Neural cell (in vitro differentiated cells): ENCODE measurements at regions not wholly inside any gene's neighbourhood (a gene's known extent, or its start where the extent isn't known, plus 50 kb on each side); places are given as distances from the start of the nearest gene placed in this dataset.

Experiments used
- H2AFZ ChIP-seq: fragments of 200-600, 300-800 bp; sonication (generic), shearing (Covaris generic); 2 replicates; pipeline ENCODE4 v1.6.0; 2014; ENCODE audit warnings: low read depth, mild to moderate bottlenecking, antibody characterized with exemption, low read length, moderate library complexity
- H3F3A ChIP-seq: fragments of 200-600 bp; shearing (Covaris generic); 2 replicates; pipeline ENCODE4 v1.6.1; 2016; ENCODE audit warnings: mild to moderate bottlenecking, moderate library complexity, mixed read lengths, antibody characterized with exemption, low read length; ENCODE audit not compliant: insufficient read depth, poor library complexity, severe bottlenecking
- H3K27ac ChIP-seq: fragments of 200-600, 300-800 bp; sonication (generic), shearing (Covaris generic); 2 replicates; pipeline ENCODE4 v1.5.1; 2014; ENCODE audit warnings: mild to moderate bottlenecking, low read length, moderate library complexity
- H3K27me3 ChIP-seq: fragments of 300-800, 200-600 bp; sonication (generic), shearing (Covaris generic); 2 replicates; pipeline ENCODE4 v1.6.0; 2014; ENCODE audit warnings: mild to moderate bottlenecking, low read depth, low read length, moderate library complexity; ENCODE audit not compliant: insufficient read depth
- H3K36me3 ChIP-seq: fragments of 300-800, 200-600 bp; sonication (generic), shearing (Covaris generic); 2 replicates; pipeline ENCODE4 v1.5.1; 2014; ENCODE audit warnings: mild to moderate bottlenecking, antibody characterized with exemption, low read length, moderate library complexity; ENCODE audit not compliant: insufficient read depth
- H3K4me2 ChIP-seq: fragments of 300-800, 200-600 bp; sonication (generic), shearing (Covaris generic); 2 replicates; pipeline ENCODE4 v1.6.0; 2014; ENCODE audit warnings: mild to moderate bottlenecking, low read length
- H3K4me3 ChIP-seq: fragments of 300-800, 200-600 bp; sonication (generic), shearing (Covaris generic); 2 replicates; pipeline ENCODE4 v1.5.1; 2014; ENCODE audit warnings: mild to moderate bottlenecking, low read length, moderate library complexity
- H3K79me2 ChIP-seq: fragments of 200-600 bp; shearing (Covaris generic); replicated peaks from 2 replicates; pipeline ENCODE4 v1.6.0; 2014; ENCODE audit warnings: mild to moderate bottlenecking, low read length, moderate library complexity; ENCODE audit not compliant: insufficient read depth
- H3K9ac ChIP-seq: fragments of 300-800, 200-600 bp; sonication (generic), shearing (Covaris generic); 2 replicates; pipeline ENCODE4 v1.6.1; 2016; ENCODE audit warnings: mild to moderate bottlenecking, low read length, mixed read lengths
- H3K9me2 ChIP-seq: fragments of 200-600 bp; shearing (Covaris generic); 2 replicates; pipeline ENCODE4 v1.6.1; 2016; ENCODE audit warnings: mild to moderate bottlenecking, low read length, mixed read lengths; ENCODE audit not compliant: insufficient read depth
- H3K9me3 ChIP-seq: fragments of 200-600, 300-800 bp; sonication (generic), shearing (Covaris generic); 2 replicates; pipeline ENCODE4 v1.6.1; 2016; ENCODE audit warnings: mild to moderate bottlenecking, mixed run types, low read length, moderate library complexity, mixed read lengths
- H4K20me1 ChIP-seq: fragments of 200-600 bp; shearing (Covaris generic); 2 replicates; pipeline ENCODE4 v1.6.1; 2016; ENCODE audit warnings: mild to moderate bottlenecking, mixed run types; ENCODE audit not compliant: insufficient read depth
- EP300 ChIP-seq: fragments of 450-650 bp; conservative IDR thresholded peaks from 2 replicates; pipeline ENCODE4 v1.6.1; 2014; ENCODE audit warnings: antibody characterized with exemption, mild to moderate bottlenecking, moderate library complexity; ENCODE audit not compliant: poor library complexity, severe bottlenecking
- EZH2 ChIP-seq: fragments of 200-600, 300-800 bp; shearing (Covaris generic), sonication (generic); IDR thresholded peaks from 2 replicates; pipeline ENCODE4 v1.6.1; 2014; ENCODE audit warnings: antibody characterized with exemption, low read length, borderline replicate concordance, mild to moderate bottlenecking; ENCODE audit not compliant: insufficient read depth, poor library complexity, severe bottlenecking
- MXI1 ChIP-seq: fragments of 450-650 bp; conservative IDR thresholded peaks from 2 replicates; pipeline ENCODE4 v1.6.1; 2014; ENCODE audit warnings: antibody characterized with exemption, mild to moderate bottlenecking; ENCODE audit not compliant: poor library complexity, severe bottlenecking
- POLR2AphosphoS5 ChIP-seq: IDR thresholded peaks from 2 replicates; pipeline ENCODE4 v1.6.1; 2012
- RAD21 ChIP-seq: fragments of 450-650 bp; conservative IDR thresholded peaks from 2 replicates; pipeline ENCODE4 v1.6.1; 2014; ENCODE audit warnings: antibody characterized with exemption, mild to moderate bottlenecking, moderate library complexity
- SMC3 ChIP-seq: fragments of 450-650 bp; conservative IDR thresholded peaks from 2 replicates; pipeline ENCODE4 v1.6.1; 2014; ENCODE audit warnings: antibody characterized with exemption, mild to moderate bottlenecking, moderate library complexity; ENCODE audit not compliant: poor library complexity
- TAF1 ChIP-seq: IDR thresholded peaks from 2 replicates; pipeline ENCODE4 v1.6.1; 2012; ENCODE audit warnings: low read depth
- TF ChIP-seq, protein P1 (sequence below): fragments of 450-650 bp; IDR thresholded peaks from 2 replicates; pipeline ENCODE4 v1.5.1; 2014; ENCODE audit warnings: antibody characterized with exemption, mild to moderate bottlenecking, moderate library complexity; ENCODE audit not compliant: poor library complexity, severe bottlenecking
- TF ChIP-seq, protein P2 (sequence below): IDR thresholded peaks from 2 replicates; pipeline ENCODE4 v1.6.1; 2012; ENCODE audit warnings: borderline replicate concordance

DNA sequence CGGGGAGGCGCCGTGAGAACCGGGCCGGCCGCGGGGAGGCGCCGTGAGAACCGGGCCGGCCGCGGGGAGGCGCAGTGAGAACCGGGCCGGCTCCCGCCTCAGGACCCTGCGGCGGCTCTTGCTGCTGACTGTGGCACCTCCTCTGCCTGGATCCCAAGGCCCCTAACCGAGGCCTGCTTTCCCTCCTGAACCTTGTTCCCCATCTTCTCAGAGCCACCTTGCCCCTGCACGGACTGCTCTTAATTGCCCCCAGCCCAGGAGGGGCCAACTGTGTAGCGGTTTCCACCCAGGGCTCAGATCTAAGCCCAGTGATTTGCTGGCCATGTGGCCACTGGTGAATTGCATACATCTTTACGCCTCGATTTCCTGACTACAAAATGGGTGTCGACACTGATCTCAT lies 112.2 kb upstream of the B3GAT1 start:
- no peak overlapping the region for H2AFZ ChIP-seq
- no peaks in the 10 kb centered on the region for H3K36me3 ChIP-seq
- H3K9me3 ChIP-seq: no peaks in the 10 kb centered on the region
- TF ChIP-seq, protein P1, sequence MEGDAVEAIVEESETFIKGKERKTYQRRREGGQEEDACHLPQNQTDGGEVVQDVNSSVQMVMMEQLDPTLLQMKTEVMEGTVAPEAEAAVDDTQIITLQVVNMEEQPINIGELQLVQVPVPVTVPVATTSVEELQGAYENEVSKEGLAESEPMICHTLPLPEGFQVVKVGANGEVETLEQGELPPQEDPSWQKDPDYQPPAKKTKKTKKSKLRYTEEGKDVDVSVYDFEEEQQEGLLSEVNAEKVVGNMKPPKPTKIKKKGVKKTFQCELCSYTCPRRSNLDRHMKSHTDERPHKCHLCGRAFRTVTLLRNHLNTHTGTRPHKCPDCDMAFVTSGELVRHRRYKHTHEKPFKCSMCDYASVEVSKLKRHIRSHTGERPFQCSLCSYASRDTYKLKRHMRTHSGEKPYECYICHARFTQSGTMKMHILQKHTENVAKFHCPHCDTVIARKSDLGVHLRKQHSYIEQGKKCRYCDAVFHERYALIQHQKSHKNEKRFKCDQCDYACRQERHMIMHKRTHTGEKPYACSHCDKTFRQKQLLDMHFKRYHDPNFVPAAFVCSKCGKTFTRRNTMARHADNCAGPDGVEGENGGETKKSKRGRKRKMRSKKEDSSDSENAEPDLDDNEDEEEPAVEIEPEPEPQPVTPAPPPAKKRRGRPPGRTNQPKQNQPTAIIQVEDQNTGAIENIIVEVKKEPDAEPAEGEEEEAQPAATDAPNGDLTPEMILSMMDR: no peak
- TF ChIP-seq MXI1 (no peak), SMC3 (no peak), EP300 (no peak), TAF1 (no peak), RAD21 (no peak), POLR2AphosphoS5 (no peak), EZH2 (no peak)
- TF ChIP-seq, protein P2, sequence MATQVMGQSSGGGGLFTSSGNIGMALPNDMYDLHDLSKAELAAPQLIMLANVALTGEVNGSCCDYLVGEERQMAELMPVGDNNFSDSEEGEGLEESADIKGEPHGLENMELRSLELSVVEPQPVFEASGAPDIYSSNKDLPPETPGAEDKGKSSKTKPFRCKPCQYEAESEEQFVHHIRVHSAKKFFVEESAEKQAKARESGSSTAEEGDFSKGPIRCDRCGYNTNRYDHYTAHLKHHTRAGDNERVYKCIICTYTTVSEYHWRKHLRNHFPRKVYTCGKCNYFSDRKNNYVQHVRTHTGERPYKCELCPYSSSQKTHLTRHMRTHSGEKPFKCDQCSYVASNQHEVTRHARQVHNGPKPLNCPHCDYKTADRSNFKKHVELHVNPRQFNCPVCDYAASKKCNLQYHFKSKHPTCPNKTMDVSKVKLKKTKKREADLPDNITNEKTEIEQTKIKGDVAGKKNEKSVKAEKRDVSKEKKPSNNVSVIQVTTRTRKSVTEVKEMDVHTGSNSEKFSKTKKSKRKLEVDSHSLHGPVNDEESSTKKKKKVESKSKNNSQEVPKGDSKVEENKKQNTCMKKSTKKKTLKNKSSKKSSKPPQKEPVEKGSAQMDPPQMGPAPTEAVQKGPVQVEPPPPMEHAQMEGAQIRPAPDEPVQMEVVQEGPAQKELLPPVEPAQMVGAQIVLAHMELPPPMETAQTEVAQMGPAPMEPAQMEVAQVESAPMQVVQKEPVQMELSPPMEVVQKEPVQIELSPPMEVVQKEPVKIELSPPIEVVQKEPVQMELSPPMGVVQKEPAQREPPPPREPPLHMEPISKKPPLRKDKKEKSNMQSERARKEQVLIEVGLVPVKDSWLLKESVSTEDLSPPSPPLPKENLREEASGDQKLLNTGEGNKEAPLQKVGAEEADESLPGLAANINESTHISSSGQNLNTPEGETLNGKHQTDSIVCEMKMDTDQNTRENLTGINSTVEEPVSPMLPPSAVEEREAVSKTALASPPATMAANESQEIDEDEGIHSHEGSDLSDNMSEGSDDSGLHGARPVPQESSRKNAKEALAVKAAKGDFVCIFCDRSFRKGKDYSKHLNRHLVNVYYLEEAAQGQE: no peak
- H3K27me3 ChIP-seq: no peaks in the 10 kb centered on the region
- no peaks in the 10 kb centered on the region for H3K79me2 ChIP-seq
- H3F3A ChIP-seq: no peaks in the 10 kb centered on the region
- H3K27ac ChIP-seq: no peak overlapping the region
- no peaks in the 10 kb centered on the region for H4K20me1 ChIP-seq
- H3K9ac ChIP-seq: no peak overlapping the region
- H3K4me3 ChIP-seq: no peak overlapping the region
- no peak overlapping the region for H3K4me2 ChIP-seq
- no peaks in the 10 kb centered on the region for H3K9me2 ChIP-seq

DNA sequence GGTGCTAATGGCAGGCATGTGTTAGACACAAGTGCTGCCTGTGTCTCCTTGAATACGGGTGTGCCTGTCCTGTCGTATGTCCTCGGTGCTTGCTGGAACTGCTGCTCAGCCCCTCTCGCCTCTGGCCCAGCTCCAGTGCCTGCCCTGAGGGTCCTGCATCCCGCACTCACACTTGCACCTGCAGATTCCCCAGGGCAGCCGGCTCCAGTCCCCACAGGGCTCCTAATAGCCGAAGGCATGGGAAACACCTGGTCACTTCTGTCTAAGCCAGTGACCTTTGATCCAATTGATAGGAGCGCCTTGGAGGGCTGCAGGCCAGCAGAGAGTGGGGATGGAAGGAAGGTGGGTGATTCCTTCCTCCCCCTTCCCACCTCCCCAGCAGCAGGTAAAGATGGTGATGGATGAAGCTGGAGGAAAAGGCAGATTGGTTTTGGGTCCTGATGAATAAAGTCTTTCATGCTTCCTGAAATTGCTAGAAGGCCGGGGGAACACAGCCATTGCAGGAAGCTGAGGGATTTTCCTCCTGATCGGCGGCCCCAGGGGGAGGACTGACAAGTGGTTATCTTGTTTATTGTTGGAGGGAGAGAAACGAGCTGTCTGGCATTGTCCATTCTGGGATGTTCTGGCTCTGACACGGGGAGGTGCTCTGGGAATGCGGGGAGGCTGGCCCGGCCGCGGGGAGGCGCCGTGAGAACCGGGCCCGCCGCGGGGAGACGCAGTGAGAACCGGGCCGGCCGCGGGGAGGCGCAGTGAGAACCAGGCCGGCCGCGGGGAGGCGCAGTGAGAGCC lies 110.9 kb upstream of the B3GAT1 start:
- H3K9me2 ChIP-seq: no peaks in the 10 kb centered on the region
- H3K79me2 ChIP-seq: no peaks in the 10 kb centered on the region
- no peak overlapping the region for H3K27ac ChIP-seq
- H3K4me3 ChIP-seq: no peak overlapping the region
- TF ChIP-seq RAD21 (no peak), EP300 (no peak), MXI1 (no peak), POLR2AphosphoS5 (no peak), TAF1 (no peak), EZH2 (no peak), SMC3 (no peak)
- TF ChIP-seq, protein P2: no peak
- TF ChIP-seq, protein P1: no peak
- no peaks in the 10 kb centered on the region for H3K27me3 ChIP-seq
- no peaks in the 10 kb centered on the region for H3K9me3 ChIP-seq
- H3K4me2 ChIP-seq: no peak overlapping the region
- H4K20me1 ChIP-seq: no peaks in the 10 kb centered on the region
- no peak overlapping the region for H3K9ac ChIP-seq
- no peak overlapping the region for H2AFZ ChIP-seq
- no peaks in the 10 kb centered on the region for H3K36me3 ChIP-seq
- H3F3A ChIP-seq: no peaks in the 10 kb centered on the region
